ENCODE measurements at regions not wholly inside any gene's neighbourhood (a gene's known extent, or its start where the extent isn't known, plus 50 kb on each side); places are given as distances from the start of the nearest gene placed in this dataset.

DNA sequence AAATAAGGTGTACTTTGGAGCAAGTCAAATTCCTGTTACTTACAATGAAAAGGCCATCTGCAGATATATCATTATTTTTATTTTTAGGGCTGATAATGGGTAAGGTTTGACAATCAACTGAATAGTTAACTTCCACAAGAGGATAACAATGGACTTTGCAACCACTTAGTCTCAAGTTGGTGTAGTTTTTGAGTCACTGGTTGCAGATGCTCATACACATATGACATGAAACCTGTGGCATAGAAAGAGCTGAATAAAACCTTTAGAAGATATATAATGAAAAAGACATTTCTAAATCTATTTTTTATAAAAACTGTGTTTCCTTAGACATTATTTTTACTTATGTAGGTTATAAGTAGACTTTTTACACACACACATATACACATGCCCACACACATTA is 2110.9 kb downstream of the PCDH7 start:
- H3K4me3 ChIP-seq: no peak overlapping the region
- H3K4me1 ChIP-seq: no peaks in the 10 kb centered on the region
- H3K9me3 ChIP-seq (ENCODE audit: low read depth): peaks cover 8% of the 10 kb centered on the region
- no peak overlapping the region for H3K4me3 Mint-ChIP-seq
- no peaks in the 10 kb centered on the region for H3K27me3 ChIP-seq
- H3K27ac Mint-ChIP-seq: no peak overlapping the region
- H4K20me1 ChIP-seq (ENCODE audit: low read depth): no peaks in the 10 kb centered on the region
- peaks cover 2% of the 10 kb centered on the region for H3K27me3 Mint-ChIP-seq (ENCODE audit: insufficient read depth, low read depth)
- DNase-seq (ENCODE audit: low spot score): no peak
- no peaks in the 10 kb centered on the region for H3K4me1 Mint-ChIP-seq
- H3F3A ChIP-seq (ENCODE audit: low read depth): peaks cover 4% of the 10 kb centered on the region
- no peaks in the 10 kb centered on the region for H3K36me3 ChIP-seq
- H3K9ac ChIP-seq: no peak overlapping the region
- H2AFZ ChIP-seq (replicated peaks): no peak overlapping the region
- no peak overlapping the region for H3K27ac ChIP-seq
- peaks cover 14% of the 10 kb centered on the region for H3K9me3 Mint-ChIP-seq
- H3K36me3 Mint-ChIP-seq: no peaks in the 10 kb centered on the region
- TF ChIP-seq, protein P1, sequence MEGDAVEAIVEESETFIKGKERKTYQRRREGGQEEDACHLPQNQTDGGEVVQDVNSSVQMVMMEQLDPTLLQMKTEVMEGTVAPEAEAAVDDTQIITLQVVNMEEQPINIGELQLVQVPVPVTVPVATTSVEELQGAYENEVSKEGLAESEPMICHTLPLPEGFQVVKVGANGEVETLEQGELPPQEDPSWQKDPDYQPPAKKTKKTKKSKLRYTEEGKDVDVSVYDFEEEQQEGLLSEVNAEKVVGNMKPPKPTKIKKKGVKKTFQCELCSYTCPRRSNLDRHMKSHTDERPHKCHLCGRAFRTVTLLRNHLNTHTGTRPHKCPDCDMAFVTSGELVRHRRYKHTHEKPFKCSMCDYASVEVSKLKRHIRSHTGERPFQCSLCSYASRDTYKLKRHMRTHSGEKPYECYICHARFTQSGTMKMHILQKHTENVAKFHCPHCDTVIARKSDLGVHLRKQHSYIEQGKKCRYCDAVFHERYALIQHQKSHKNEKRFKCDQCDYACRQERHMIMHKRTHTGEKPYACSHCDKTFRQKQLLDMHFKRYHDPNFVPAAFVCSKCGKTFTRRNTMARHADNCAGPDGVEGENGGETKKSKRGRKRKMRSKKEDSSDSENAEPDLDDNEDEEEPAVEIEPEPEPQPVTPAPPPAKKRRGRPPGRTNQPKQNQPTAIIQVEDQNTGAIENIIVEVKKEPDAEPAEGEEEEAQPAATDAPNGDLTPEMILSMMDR (IDR thresholded peaks at IDR 0.05): no peak
- TF ChIP-seq EZH2phosphoT487 (IDR thresholded peaks at IDR 0.05): no peak
- no peak for TF ChIP-seq EZH2 (IDR thresholded peaks at IDR 0.05)
- no peak overlapping the region for H3K4me2 ChIP-seq
- no peaks in the 10 kb centered on the region for H3K79me2 ChIP-seq (ENCODE audit: low read depth)

- Histone ChIP-seq H4K20me1 (ENCODE audit: low read depth) (no peaks in the 10 kb centered on the region), H3F3A (ENCODE audit: low read depth) (no peaks in the 10 kb centered on the region), H3K4me1 (no peaks in the 10 kb centered on the region), H3K27ac (no peak overlapping the region), H3K4me3 (no peak overlapping the region), H2AFZ (replicated peaks) (no peak overlapping the region), H3K27me3 (no peaks in the 10 kb centered on the region), H3K9me3 (ENCODE audit: low read depth) (no peaks in the 10 kb centered on the region), H3K79me2 (ENCODE audit: low read depth) (no peaks in the 10 kb centered on the region), H3K9ac (no peak overlapping the region), H3K4me2 (no peak overlapping the region), H3K36me3 (no peaks in the 10 kb centered on the region)
- DNase-seq (ENCODE audit: low spot score): no peak
- Mint-ChIP-seq H3K9me3 (no peaks in the 10 kb centered on the region), H3K27ac (no peak overlapping the region), H3K27me3 (ENCODE audit: insufficient read depth, low read depth) (no peaks in the 10 kb centered on the region), H3K4me3 (no peak overlapping the region), H3K4me1 (peaks cover 2% of the 10 kb centered on the region), H3K36me3 (no peaks in the 10 kb centered on the region)
- no peak for TF ChIP-seq EZH2 (IDR thresholded peaks at IDR 0.05)
- TF ChIP-seq, protein P1 (IDR thresholded peaks at IDR 0.05): no peak
- no peak for TF ChIP-seq EZH2phosphoT487 (IDR thresholded peaks at IDR 0.05)
Observed at GRCh38 chr4:32840461-32841189, 2120.5 kb downstream of the PCDH7 start.

DNA sequence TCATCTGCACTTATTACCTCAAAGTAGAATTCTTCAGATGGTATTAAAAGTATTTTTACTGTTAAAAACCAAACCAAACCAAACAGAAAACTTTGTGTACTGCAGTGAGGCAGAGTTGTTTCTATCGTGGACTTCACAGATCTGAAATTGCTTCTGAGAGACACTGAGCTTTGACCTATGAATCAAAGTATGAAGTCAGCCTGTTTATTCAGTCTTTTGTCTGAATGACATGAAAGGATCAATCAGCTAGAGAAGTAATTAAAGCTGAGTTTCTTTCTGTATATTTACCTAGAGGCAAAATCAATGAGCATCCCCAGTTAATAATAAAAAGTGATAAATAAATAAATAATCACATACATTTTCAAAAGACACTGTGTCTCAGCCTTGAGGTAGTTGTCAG is 2121.0 kb downstream of the PCDH7 start:
- no peak for TF ChIP-seq EZH2phosphoT487 (IDR thresholded peaks at IDR 0.05)
- TF ChIP-seq EZH2 (IDR thresholded peaks at IDR 0.05): no peak
- TF ChIP-seq, protein P1 (IDR thresholded peaks at IDR 0.05): no peak
- Mint-ChIP-seq H3K36me3 (no peaks in the 10 kb centered on the region), H3K9me3 (no peaks in the 10 kb centered on the region), H3K4me3 (no peak overlapping the region), H3K27ac (no peak overlapping the region), H3K4me1 (peaks cover 2% of the 10 kb centered on the region), H3K27me3 (ENCODE audit: insufficient read depth, low read depth) (no peaks in the 10 kb centered on the region)
- H3K4me3 ChIP-seq: no peak overlapping the region
- no peaks in the 10 kb centered on the region for H3K36me3 ChIP-seq
- no peaks in the 10 kb centered on the region for H3K79me2 ChIP-seq (ENCODE audit: low read depth)
- no peaks in the 10 kb centered on the region for H3K9me3 ChIP-seq (ENCODE audit: low read depth)
- no peaks in the 10 kb centered on the region for H4K20me1 ChIP-seq (ENCODE audit: low read depth)
- H3K9ac ChIP-seq: no peak overlapping the region
- H3F3A ChIP-seq (ENCODE audit: low read depth): no peaks in the 10 kb centered on the region
- no peak for DNase-seq (ENCODE audit: low spot score)
- H2AFZ ChIP-seq (replicated peaks): no peak overlapping the region
- H3K4me1 ChIP-seq: no peaks in the 10 kb centered on the region
- H3K4me2 ChIP-seq: no peak overlapping the region
- H3K27ac ChIP-seq: no peak overlapping the region
- no peaks in the 10 kb centered on the region for H3K27me3 ChIP-seq

Data from neural progenitor cell (in vitro differentiated cells).